H1 (cell line): ENCODE measurements at regions not wholly inside any gene's neighbourhood (a gene's known extent, or its start where the extent isn't known, plus 50 kb on each side); places are given as distances from the start of the nearest gene placed in this dataset.

ENCODE experiments used
- CTCF ChIA-PET: fragments of 300-600 bp; sonication (Branson Sonifier 250); formaldehyde crosslinking; loops from one replicate; lab custom pipeline; 2021; ENCODE audit not compliant: partially characterized antibody; lab: Charles Lee
- POLR2A ChIA-PET: fragments of 300-600 bp; sonication (Branson Sonifier 250); formaldehyde crosslinking; loops from one replicate; lab custom pipeline; 2021; ENCODE audit warnings: inconsistent platforms; ENCODE audit not compliant: partially characterized antibody; lab: Charles Lee
- DNase-seq, 2 experiments: peaks; one replicate each; pipeline versions ENCODE4 v3.0.0 to v3.0.0-alpha.2; 2010 to 2022; ENCODE audit warnings: low spot score in 2 of 2, low read depth in 1 of 2, mixed read lengths in 1 of 2
- FAIRE-seq: peaks from 2 replicates; lab custom pipeline; 2011; peaks lifted over from hg19 to GRCh38; lab: Jason Lieb, UNC
- H2AFZ ChIP-seq: 2 replicates; pipeline ENCODE4 v1.8.1; 2012; ENCODE audit warnings: low read length, inconsistent platforms
- H2AK5ac ChIP-seq: 2 replicates; pipeline ENCODE4 v1.6.1; 2013; ENCODE audit warnings: low read depth, low read length
- H2BK120ac ChIP-seq: replicated peaks from 2 replicates; pipeline ENCODE3; 2013; ENCODE audit warnings: low read depth, low read length, inconsistent platforms
- H2BK12ac ChIP-seq: 2 replicates; pipeline ENCODE4 v1.6.1; 2013; ENCODE audit warnings: low read depth, low read length
- H2BK15ac ChIP-seq: 2 replicates; pipeline ENCODE4 v1.6.1; 2013; ENCODE audit warnings: low read length
- H2BK20ac ChIP-seq: 2 replicates; pipeline ENCODE4 v1.6.1; 2013; ENCODE audit warnings: low read length
- H2BK5ac ChIP-seq: 2 replicates; pipeline ENCODE4 v1.6.1; 2013; ENCODE audit warnings: low read depth, low read length
- H3K14ac ChIP-seq: 2 replicates; pipeline ENCODE4 v1.6.1; 2013; ENCODE audit warnings: inconsistent platforms; ENCODE audit not compliant: insufficient read length
- H3K18ac ChIP-seq: 2 replicates; pipeline ENCODE4 v1.6.1; 2013; ENCODE audit warnings: low read length; ENCODE audit errors: extremely low read depth
- H3K23ac ChIP-seq: 2 replicates; pipeline ENCODE4 v1.6.1; 2013; ENCODE audit warnings: inconsistent platforms; ENCODE audit not compliant: insufficient read length
- H3K23me2 ChIP-seq: 2 replicates; pipeline ENCODE4 v1.6.1; 2013; ENCODE audit warnings: low read depth, low read length
- H3K27ac ChIP-seq: 2 replicates; pipeline ENCODE4 v1.6.1; 2011; ENCODE audit warnings: low read depth, low read length, inconsistent platforms
- H3K27me3 ChIP-seq, 4 experiments: replicated peaks in 1 of 4; 1 replicate in 1 of 4; 2 replicates in 3 of 4; pipeline versions ENCODE4 v1.6.1 to v1.8.1; 2011 to 2013; ENCODE audit warnings: low read length in 3 of 4, mild to moderate bottlenecking in 3 of 4, inconsistent platforms in 2 of 4, mixed read lengths in 2 of 4, moderate library complexity in 1 of 4; ENCODE audit not compliant: control insufficient read depth in 3 of 4, insufficient read depth in 3 of 4; ENCODE audit errors: extremely low read depth in 1 of 4
- H3K36me3 ChIP-seq, 4 experiments: 2 replicates each; pipeline versions ENCODE4 v1.6.1 to v1.8.1; 2011 to 2013; ENCODE audit warnings: mild to moderate bottlenecking in 4 of 4, low read length in 3 of 4, moderate library complexity in 2 of 4, control low read depth in 1 of 4, inconsistent platforms in 1 of 4; ENCODE audit not compliant: insufficient read depth in 4 of 4, control insufficient read depth in 2 of 4
- H3K4ac ChIP-seq: replicated peaks from 2 replicates; pipeline ENCODE3; 2013; ENCODE audit warnings: low read length, low read depth, mixed read lengths, inconsistent platforms; ENCODE audit not compliant: insufficient read length
- H3K4me1 ChIP-seq, 4 experiments: replicated peaks in 1 of 4; 1 replicate in 1 of 4; 2 replicates in 3 of 4; pipeline versions ENCODE4 v1.6.1 to v1.8.1; 2011 to 2013; ENCODE audit warnings: low read length in 3 of 4, inconsistent platforms in 2 of 4, mixed read lengths in 1 of 4; ENCODE audit not compliant: insufficient read depth in 4 of 4, control insufficient read depth in 3 of 4
- H3K4me2 ChIP-seq, 2 experiments: 2 replicates each; pipeline versions ENCODE4 v1.6.1 to v1.8.1; 2011 to 2013; ENCODE audit warnings: low read depth in 2 of 2, low read length in 2 of 2, control low read depth in 1 of 2, inconsistent platforms in 1 of 2, mild to moderate bottlenecking in 1 of 2; ENCODE audit not compliant: insufficient read depth in 1 of 2
- H3K4me3 ChIP-seq, 4 experiments: fragments of 200-600, 300-600 bp in 1 of 4; sonication (generic), shearing (Covaris generic), sonication (Bioruptor Twin) in 1 of 4; 2 replicates each; pipeline versions ENCODE4 v1.5.1 to v1.8.1; 2011 to 2016; ENCODE audit warnings: low read length in 4 of 4, low read depth in 3 of 4, control low read depth in 2 of 4, inconsistent platforms in 2 of 4, mild to moderate bottlenecking in 2 of 4, mixed read lengths in 1 of 4, moderate library complexity in 1 of 4; ENCODE audit not compliant: insufficient read depth in 2 of 4; ENCODE audit errors: extremely low read depth in 1 of 4
- H3K56ac ChIP-seq: replicated peaks from 2 replicates; pipeline ENCODE3; 2013; ENCODE audit warnings: low read depth, mild to moderate bottlenecking, mixed read lengths, low read length, inconsistent platforms; ENCODE audit not compliant: insufficient read length
- H3K79me1 ChIP-seq: 2 replicates; pipeline ENCODE4 v1.6.1; 2013; ENCODE audit warnings: low read depth, low read length, control low read depth
- H3K79me2 ChIP-seq, 2 experiments: 2 replicates each; pipeline versions ENCODE4 v1.6.1 to v1.8.1; 2012 to 2013; ENCODE audit warnings: low read length in 2 of 2, mild to moderate bottlenecking in 2 of 2, inconsistent platforms in 1 of 2; ENCODE audit not compliant: insufficient read depth in 2 of 2, control insufficient read depth in 1 of 2
- H3K9ac ChIP-seq, 4 experiments: replicated peaks in 1 of 4; 1 replicate in 1 of 4; 2 replicates in 3 of 4; pipeline versions ENCODE4 v1.6.1 to v1.8.1; 2011 to 2013; ENCODE audit warnings: low read depth in 3 of 4, low read length in 3 of 4, control low read depth in 2 of 4, mild to moderate bottlenecking in 2 of 4, moderate library complexity in 2 of 4, inconsistent platforms in 1 of 4; ENCODE audit errors: extremely low read depth in 1 of 4
- H3K9me3 ChIP-seq, 2 experiments: 2 replicates each; pipeline versions ENCODE4 v1.6.1 to v1.8.1; 2012 to 2013; ENCODE audit warnings: mild to moderate bottlenecking in 2 of 2, moderate library complexity in 2 of 2, control low read depth in 1 of 2, inconsistent platforms in 1 of 2, low read depth in 1 of 2, low read length in 1 of 2, mixed read lengths in 1 of 2; ENCODE audit not compliant: insufficient read depth in 2 of 2
- H4K20me1 ChIP-seq, 2 experiments: replicated peaks in 1 of 2; 2 replicates each; pipeline versions ENCODE3 to v1.8.1; 2011 to 2013; ENCODE audit warnings: inconsistent platforms in 2 of 2, low read length in 2 of 2, mild to moderate bottlenecking in 1 of 2; ENCODE audit not compliant: insufficient read depth in 2 of 2, control insufficient read depth in 1 of 2
- H4K5ac ChIP-seq: 2 replicates; pipeline ENCODE4 v1.6.1; 2013; ENCODE audit warnings: low read length, low read depth, mixed read lengths, inconsistent platforms; ENCODE audit not compliant: insufficient read length
- H4K8ac ChIP-seq: 2 replicates; pipeline ENCODE4 v1.8.0; 2013; ENCODE audit warnings: mild to moderate bottlenecking, moderate library complexity, low read length, inconsistent platforms; ENCODE audit not compliant: insufficient read depth; ENCODE audit errors: extremely low read depth
- H4K91ac ChIP-seq: replicated peaks from 2 replicates; pipeline ENCODE3; 2013; ENCODE audit warnings: low read length, mixed read lengths, inconsistent platforms; ENCODE audit not compliant: insufficient read length
- CTCF ChIP-seq, 3 experiments: IDR thresholded peaks; 1 replicate in 2 of 3; 2 replicates in 1 of 3; pipeline versions ENCODE4 v1.5.1 to v1.6.1; 2011; ENCODE audit warnings: low read length in 3 of 3, mild to moderate bottlenecking in 3 of 3, inconsistent platforms in 2 of 3, low read depth in 1 of 3, moderate library complexity in 1 of 3; ENCODE audit not compliant: insufficient read depth in 1 of 3; ENCODE audit errors: control extremely low read depth in 1 of 3
- RAD21 ChIP-seq, 2 experiments: IDR thresholded peaks in 1 of 2; conservative IDR thresholded peaks in 1 of 2; 2 replicates each; pipeline ENCODE4 v1.6.1; 2011; ENCODE audit warnings: low read depth in 2 of 2, low read length in 2 of 2, improper control_type of control experiment in 1 of 2, inconsistent platforms in 1 of 2, mild to moderate bottlenecking in 1 of 2, moderate library complexity in 1 of 2
- TCF12 ChIP-seq: IDR thresholded peaks from 2 replicates; pipeline ENCODE4 v1.6.1; 2011; ENCODE audit warnings: low read depth, mild to moderate bottlenecking, low read length
- WGBS, 2 experiments: shearing (Covaris generic) in 1 of 2; methylation state at CpG; one replicate each; pipeline versions ENCODE4 v1.1.6 to v1.1.7; 2013 to 2015; ENCODE audit warnings: low lambda C conversion rate in 2 of 2, mixed read lengths in 2 of 2, inconsistent platforms in 1 of 2, low coverage in 1 of 2, missing lambda C conversion rate in 1 of 2; ENCODE audit not compliant: insufficient replicate concordance in 2 of 2, insufficient coverage in 1 of 2, insufficient read length in 1 of 2; ENCODE audit errors: extremely low coverage in 1 of 2, missing lambda C conversion rate in 1 of 2; 5-methylcytosine and 5-hydroxymethylcytosine counted together

GRCh38 chr1:29713857-29714256 lies 477.5 kb downstream of the PTPRU start:
- Histone ChIP-seq H2BK15ac (no peak overlapping the region), H3K56ac (no peak overlapping the region), H3K9me3 (peaks cover 11 to 15% of the 10 kb centered on the region in 2 experiments; a peak in 2 of 4 replicates), H3K4me2 (no peak overlapping the region), H3K18ac (no peak overlapping the region), H4K91ac (no peak overlapping the region), H2BK120ac (no peak overlapping the region), H3K4me1 (peaks cover 0 to 3% (median 2%) of the 10 kb centered on the region in 4 experiments; a peak in 4 of 7 replicates), H3K36me3 (no peaks in the 10 kb centered on the region), H4K8ac (no peak overlapping the region), H3K27me3 (no peaks in the 10 kb centered on the region), H2BK12ac (no peak overlapping the region), H3K14ac (no peak overlapping the region), H3K4ac (no peak overlapping the region), H3K27ac (no peak overlapping the region), H3K79me1 (no peaks in the 10 kb centered on the region), H3K23ac (no peak overlapping the region), H4K5ac (no peak overlapping the region), H2BK20ac (no peak overlapping the region), H2AFZ (no peak overlapping the region), H3K4me3 (no peak overlapping the region), H3K9ac (no peak overlapping the region), H2BK5ac (no peak overlapping the region), H3K23me2 (peaks cover 2% of the 10 kb centered on the region; the same call in 1 of the 2 replicates), H2AK5ac (no peak overlapping the region), H4K20me1 (peaks cover 0 to 1% of the 10 kb centered on the region in 2 experiments), H3K79me2 (no peaks in the 10 kb centered on the region)
- ChIA-PET CTCF (interaction anchor here (0.8 to 3.9 kb wide), 7 partner anchors 10 to 561 kb away, joined by 3 to 17 read pairs (median 3); no protein-coding TSS in a partner anchor), POLR2A (no interaction called here)
- 62% methylated on average over 1 of the region's 1 CpG; no CpG with 5 or more reads in 1 of the 2 experiments for WGBS, 2 experiments
- FAIRE-seq (no peak), DNase-seq (no peak)
- peak in 2 of 3 experiments; percentile 10 to 29; a peak in 2 of 4 replicates for TF ChIP-seq CTCF (IDR thresholded peaks at IDR 0.05; ENCODE audit: control extremely low read depth in 1 of 3, insufficient read depth in 1 of 3, low read depth in 1 of 3, low read length in 3 of 3)
- TF ChIP-seq RAD21 (IDR thresholded peaks at IDR 0.05 in 1 of 2, conservative IDR thresholded peaks at IDR 0.05 in 1 of 2; ENCODE audit: low read depth in 2 of 2, low read length in 2 of 2) = peak in 1 of 2 experiments; percentile 17; a peak in 1 of 4 replicates
- no peak for TF ChIP-seq TCF12
